ENCODE measurements at regions not wholly inside any gene's neighbourhood (a gene's known extent, or its start where the extent isn't known, plus 50 kb on each side); places are given as distances from the start of the nearest gene placed in this dataset.

DNA sequence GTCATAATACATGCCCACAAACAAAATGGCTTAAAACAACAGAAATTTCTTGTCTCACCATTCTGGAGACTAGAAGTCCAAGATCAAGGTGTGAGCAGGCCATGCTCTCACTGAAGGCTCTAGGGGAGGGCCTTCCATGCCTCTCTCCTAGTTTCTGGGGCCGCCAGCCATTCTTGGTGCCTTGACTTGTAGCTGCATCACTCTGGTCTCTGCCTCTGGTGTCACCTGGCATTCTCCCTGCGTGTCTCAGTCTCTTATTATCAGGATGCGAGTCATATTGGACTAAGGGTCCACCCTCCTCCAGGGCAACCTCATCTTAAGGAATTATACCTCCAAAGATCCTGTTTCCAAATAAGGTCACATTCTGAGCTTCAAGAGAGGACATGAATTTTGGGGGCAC, 76.1 kb downstream of the KCNF1 start:
- TF ChIP-seq, protein P1, sequence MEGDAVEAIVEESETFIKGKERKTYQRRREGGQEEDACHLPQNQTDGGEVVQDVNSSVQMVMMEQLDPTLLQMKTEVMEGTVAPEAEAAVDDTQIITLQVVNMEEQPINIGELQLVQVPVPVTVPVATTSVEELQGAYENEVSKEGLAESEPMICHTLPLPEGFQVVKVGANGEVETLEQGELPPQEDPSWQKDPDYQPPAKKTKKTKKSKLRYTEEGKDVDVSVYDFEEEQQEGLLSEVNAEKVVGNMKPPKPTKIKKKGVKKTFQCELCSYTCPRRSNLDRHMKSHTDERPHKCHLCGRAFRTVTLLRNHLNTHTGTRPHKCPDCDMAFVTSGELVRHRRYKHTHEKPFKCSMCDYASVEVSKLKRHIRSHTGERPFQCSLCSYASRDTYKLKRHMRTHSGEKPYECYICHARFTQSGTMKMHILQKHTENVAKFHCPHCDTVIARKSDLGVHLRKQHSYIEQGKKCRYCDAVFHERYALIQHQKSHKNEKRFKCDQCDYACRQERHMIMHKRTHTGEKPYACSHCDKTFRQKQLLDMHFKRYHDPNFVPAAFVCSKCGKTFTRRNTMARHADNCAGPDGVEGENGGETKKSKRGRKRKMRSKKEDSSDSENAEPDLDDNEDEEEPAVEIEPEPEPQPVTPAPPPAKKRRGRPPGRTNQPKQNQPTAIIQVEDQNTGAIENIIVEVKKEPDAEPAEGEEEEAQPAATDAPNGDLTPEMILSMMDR (IDR thresholded peaks at IDR 0.05) = no peak
- no peak for TF ChIP-seq POLR2A (IDR thresholded peaks at IDR 0.05)
